B cell (primary cell): ENCODE measurements at regions not wholly inside any gene's neighbourhood (a gene's known extent, or its start where the extent isn't known, plus 50 kb on each side); places are given as distances from the start of the nearest gene placed in this dataset.

Experiments used
- EZH2 ChIP-seq: IDR thresholded peaks from 2 replicates; pipeline ENCODE4 v1.6.1; 2012; ENCODE audit warnings: borderline replicate concordance, low read depth, mild to moderate bottlenecking, moderate library complexity, low read length; ENCODE audit not compliant: insufficient read depth, poor library complexity, severe bottlenecking
- TF ChIP-seq, protein P1 (sequence below): fragments of 200-600 bp; IDR thresholded peaks from one replicate; pipeline ENCODE4 v1.8.0; 2022; ENCODE audit warnings: antibody characterized with exemption, mild to moderate bottlenecking

GRCh38 chr15:83380059-83380458 lies 67.1 kb upstream of the SH3GL3 start:
- TF ChIP-seq, protein P1, sequence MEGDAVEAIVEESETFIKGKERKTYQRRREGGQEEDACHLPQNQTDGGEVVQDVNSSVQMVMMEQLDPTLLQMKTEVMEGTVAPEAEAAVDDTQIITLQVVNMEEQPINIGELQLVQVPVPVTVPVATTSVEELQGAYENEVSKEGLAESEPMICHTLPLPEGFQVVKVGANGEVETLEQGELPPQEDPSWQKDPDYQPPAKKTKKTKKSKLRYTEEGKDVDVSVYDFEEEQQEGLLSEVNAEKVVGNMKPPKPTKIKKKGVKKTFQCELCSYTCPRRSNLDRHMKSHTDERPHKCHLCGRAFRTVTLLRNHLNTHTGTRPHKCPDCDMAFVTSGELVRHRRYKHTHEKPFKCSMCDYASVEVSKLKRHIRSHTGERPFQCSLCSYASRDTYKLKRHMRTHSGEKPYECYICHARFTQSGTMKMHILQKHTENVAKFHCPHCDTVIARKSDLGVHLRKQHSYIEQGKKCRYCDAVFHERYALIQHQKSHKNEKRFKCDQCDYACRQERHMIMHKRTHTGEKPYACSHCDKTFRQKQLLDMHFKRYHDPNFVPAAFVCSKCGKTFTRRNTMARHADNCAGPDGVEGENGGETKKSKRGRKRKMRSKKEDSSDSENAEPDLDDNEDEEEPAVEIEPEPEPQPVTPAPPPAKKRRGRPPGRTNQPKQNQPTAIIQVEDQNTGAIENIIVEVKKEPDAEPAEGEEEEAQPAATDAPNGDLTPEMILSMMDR = no peak
- no peak for TF ChIP-seq EZH2
